Hepatocyte (in vitro differentiated cells): ENCODE measurements at regions not wholly inside any gene's neighbourhood (a gene's known extent, or its start where the extent isn't known, plus 50 kb on each side); places are given as distances from the start of the nearest gene placed in this dataset.

ENCODE experiments used
- DNase-seq: peaks from one replicate; pipeline ENCODE4 v3.0.0-alpha.2; 2016; ENCODE audit warnings: low spot score
- H2AFZ ChIP-seq: fragments of 200-600 bp; sonication (generic); 2 replicates; pipeline ENCODE4 v1.6.0; 2016; ENCODE audit warnings: antibody characterized with exemption, mild to moderate bottlenecking
- H3K27ac ChIP-seq: fragments of 200-600 bp; sonication (generic); 2 replicates; pipeline ENCODE4 v1.5.1; 2016; ENCODE audit warnings: mild to moderate bottlenecking
- H3K27me3 ChIP-seq: fragments of 200-600 bp; sonication (generic); 2 replicates; pipeline ENCODE4 v1.6.1; 2016
- H3K36me3 ChIP-seq: fragments of 200-600 bp; sonication (generic); replicated peaks from 2 replicates; pipeline ENCODE4 v1.5.1; 2016; ENCODE audit warnings: low read depth; ENCODE audit not compliant: insufficient read depth
- H3K4me1 ChIP-seq: fragments of 200-600 bp; sonication (generic); 2 replicates; pipeline ENCODE4 v1.5.1; 2016; ENCODE audit warnings: mild to moderate bottlenecking, moderate library complexity; ENCODE audit not compliant: insufficient read depth
- H3K4me2 ChIP-seq: fragments of 200-600 bp; sonication (generic); 2 replicates; pipeline ENCODE4 v1.6.0; 2016
- H3K4me3 ChIP-seq: fragments of 200-600 bp; sonication (generic); 2 replicates; pipeline ENCODE4 v1.5.1; 2016; ENCODE audit warnings: mild to moderate bottlenecking
- H3K79me2 ChIP-seq: fragments of 200-600 bp; sonication (generic); 2 replicates; pipeline ENCODE4 v1.6.0; 2017; ENCODE audit warnings: mild to moderate bottlenecking
- H3K9me2 ChIP-seq: fragments of 200-600 bp; sonication (generic); replicated peaks from 2 replicates; pipeline ENCODE4 v1.6.0; 2017; ENCODE audit warnings: mild to moderate bottlenecking; ENCODE audit not compliant: insufficient read depth
- H3K9me3 ChIP-seq: fragments of 200-600 bp; sonication (generic); 2 replicates; pipeline ENCODE4 v1.5.1; 2016; ENCODE audit warnings: low read depth, mild to moderate bottlenecking
- H4K20me1 ChIP-seq: fragments of 200-600 bp; sonication (generic); 2 replicates; pipeline ENCODE4 v1.6.0; 2016; ENCODE audit warnings: mild to moderate bottlenecking; ENCODE audit not compliant: insufficient read depth, poor library complexity, severe bottlenecking
- EZH2 ChIP-seq: fragments of 200-600 bp; sonication (generic); IDR thresholded peaks from 2 replicates; pipeline ENCODE4 v1.6.1; 2016; ENCODE audit warnings: antibody characterized with exemption, mild to moderate bottlenecking, borderline replicate concordance
- EZH2phosphoT487 ChIP-seq: fragments of 200-600 bp; sonication (generic); IDR thresholded peaks from one replicate; pipeline ENCODE4 v1.6.1; 2018; ENCODE audit warnings: antibody characterized with exemption, mild to moderate bottlenecking, low read depth, moderate library complexity; ENCODE audit not compliant: unreplicated experiment, severe bottlenecking
- WGBS: methylation state at CpG from one replicate; pipeline ENCODE4 v1.1.6; 2016; ENCODE audit warnings: low lambda C conversion rate; ENCODE audit errors: missing lambda C conversion rate; 5-methylcytosine and 5-hydroxymethylcytosine counted together
- TF ChIP-seq, protein P1 (sequence below): fragments of 200-600 bp; sonication (generic); IDR thresholded peaks from 2 replicates; pipeline ENCODE4 v1.5.1; 2016; ENCODE audit warnings: antibody characterized with exemption, mild to moderate bottlenecking; ENCODE audit not compliant: poor library complexity

DNA sequence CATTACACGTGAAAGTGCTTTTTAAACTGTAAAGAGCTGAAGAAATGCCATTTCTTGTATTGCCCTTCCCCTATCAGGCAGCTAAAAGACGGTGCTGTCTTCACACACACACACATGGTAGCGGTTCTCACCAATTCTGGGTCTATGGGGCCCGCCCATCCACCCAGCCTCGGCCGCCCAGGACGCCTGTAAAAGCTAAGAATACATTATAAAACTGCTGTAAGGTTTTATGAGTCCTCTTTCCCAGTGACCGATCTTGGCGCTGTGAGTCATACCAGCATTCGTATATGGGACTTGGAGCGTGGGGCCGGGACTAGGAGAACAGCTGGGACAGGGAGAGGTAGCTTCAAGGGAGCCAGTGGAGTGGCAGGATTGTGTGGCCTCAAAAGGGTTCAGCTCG, 149.7 kb upstream of the CADM1 start:
- Histone ChIP-seq H3K9me3 (no peaks in the 10 kb centered on the region), H2AFZ (no peak overlapping the region), H3K4me1 (peaks cover 8% of the 10 kb centered on the region), H3K36me3 (no peaks in the 10 kb centered on the region), H3K27me3 (peaks cover 23% of the 10 kb centered on the region), H3K4me3 (no peak overlapping the region), H4K20me1 (no peaks in the 10 kb centered on the region), H3K27ac (no peak overlapping the region), H3K4me2 (no peak overlapping the region), H3K9me2 (no peaks in the 10 kb centered on the region), H3K79me2 (no peaks in the 10 kb centered on the region)
- TF ChIP-seq, protein P1, sequence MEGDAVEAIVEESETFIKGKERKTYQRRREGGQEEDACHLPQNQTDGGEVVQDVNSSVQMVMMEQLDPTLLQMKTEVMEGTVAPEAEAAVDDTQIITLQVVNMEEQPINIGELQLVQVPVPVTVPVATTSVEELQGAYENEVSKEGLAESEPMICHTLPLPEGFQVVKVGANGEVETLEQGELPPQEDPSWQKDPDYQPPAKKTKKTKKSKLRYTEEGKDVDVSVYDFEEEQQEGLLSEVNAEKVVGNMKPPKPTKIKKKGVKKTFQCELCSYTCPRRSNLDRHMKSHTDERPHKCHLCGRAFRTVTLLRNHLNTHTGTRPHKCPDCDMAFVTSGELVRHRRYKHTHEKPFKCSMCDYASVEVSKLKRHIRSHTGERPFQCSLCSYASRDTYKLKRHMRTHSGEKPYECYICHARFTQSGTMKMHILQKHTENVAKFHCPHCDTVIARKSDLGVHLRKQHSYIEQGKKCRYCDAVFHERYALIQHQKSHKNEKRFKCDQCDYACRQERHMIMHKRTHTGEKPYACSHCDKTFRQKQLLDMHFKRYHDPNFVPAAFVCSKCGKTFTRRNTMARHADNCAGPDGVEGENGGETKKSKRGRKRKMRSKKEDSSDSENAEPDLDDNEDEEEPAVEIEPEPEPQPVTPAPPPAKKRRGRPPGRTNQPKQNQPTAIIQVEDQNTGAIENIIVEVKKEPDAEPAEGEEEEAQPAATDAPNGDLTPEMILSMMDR: no peak
- TF ChIP-seq EZH2phosphoT487 (no peak), EZH2 (no peak)
- DNase-seq: peak; percentile 61
- WGBS: 31% methylated on average over 13 of the region's 13 CpGs

DNA sequence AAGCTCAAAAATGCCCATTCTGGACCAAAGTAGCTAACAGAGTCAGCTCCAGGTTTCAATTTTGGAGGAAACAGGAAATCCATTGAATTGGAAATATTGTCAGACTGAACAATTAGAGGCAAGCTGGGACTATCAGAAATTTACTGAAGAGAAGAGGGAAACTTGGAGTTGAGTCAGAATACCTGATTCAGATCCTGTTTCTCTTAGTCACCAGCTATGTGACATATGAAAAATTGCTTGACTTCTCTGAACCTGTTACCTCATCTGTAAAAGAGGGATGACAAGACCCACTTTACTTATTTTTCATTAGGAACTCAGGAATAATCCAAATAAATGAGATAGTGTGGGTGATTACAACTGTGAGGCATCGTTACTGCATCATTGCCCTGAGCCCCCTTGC, 148.9 kb upstream of the CADM1 start:
- peaks cover 16% of the 10 kb centered on the region for H3K27me3 ChIP-seq
- no peak overlapping the region for H2AFZ ChIP-seq

DNA sequence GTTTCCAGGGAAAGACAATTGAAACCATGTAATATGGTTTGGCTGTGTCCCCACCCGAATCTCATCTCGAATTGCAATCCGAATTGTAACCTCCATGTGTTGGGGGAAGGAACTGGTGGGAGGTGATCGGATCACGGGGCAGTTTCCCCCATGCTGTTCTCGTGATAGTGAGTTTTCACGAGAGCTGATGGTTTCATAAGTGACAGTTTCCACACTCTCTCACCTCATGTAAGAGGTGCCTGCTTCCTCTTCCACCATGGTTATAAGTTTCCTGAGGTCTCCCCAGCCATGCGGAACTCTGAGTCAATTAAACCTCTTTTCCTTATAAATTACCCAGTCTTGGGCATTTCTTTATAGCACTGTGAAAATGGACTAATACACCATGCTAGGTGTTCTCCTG, 148.3 kb upstream of the CADM1 start:
- Histone ChIP-seq H3K4me2 (no peak overlapping the region), H3K4me1 (peaks cover 7% of the 10 kb centered on the region), H3K36me3 (no peaks in the 10 kb centered on the region), H2AFZ (no peak overlapping the region), H3K9me3 (no peaks in the 10 kb centered on the region), H3K27ac (no peak overlapping the region), H3K4me3 (no peak overlapping the region), H4K20me1 (no peaks in the 10 kb centered on the region), H3K79me2 (no peaks in the 10 kb centered on the region), H3K9me2 (no peaks in the 10 kb centered on the region), H3K27me3 (peaks cover 16% of the 10 kb centered on the region)
- TF ChIP-seq, protein P1: no peak
- no peak for TF ChIP-seq EZH2
- no peak for TF ChIP-seq EZH2phosphoT487
- 67% methylated on average over 8 of the region's 8 CpGs for WGBS
- no peak for DNase-seq

More for the DNA sequence above, 148.9 kb upstream of the CADM1 start:
- Histone ChIP-seq H3K4me3 (no peak overlapping the region), H3K4me1 (peaks cover 7% of the 10 kb centered on the region), H3K27ac (no peak overlapping the region), H4K20me1 (no peaks in the 10 kb centered on the region), H3K9me2 (no peaks in the 10 kb centered on the region), H3K9me3 (no peaks in the 10 kb centered on the region), H3K4me2 (no peak overlapping the region), H3K36me3 (no peaks in the 10 kb centered on the region), H3K79me2 (no peaks in the 10 kb centered on the region)
- TF ChIP-seq EZH2 (no peak), EZH2phosphoT487 (no peak)
- TF ChIP-seq, protein P1: no peak
- 100% methylated on average over 1 of the region's 1 CpG for whole genome bisulfite sequencing
- no peak for DNase-seq

DNA sequence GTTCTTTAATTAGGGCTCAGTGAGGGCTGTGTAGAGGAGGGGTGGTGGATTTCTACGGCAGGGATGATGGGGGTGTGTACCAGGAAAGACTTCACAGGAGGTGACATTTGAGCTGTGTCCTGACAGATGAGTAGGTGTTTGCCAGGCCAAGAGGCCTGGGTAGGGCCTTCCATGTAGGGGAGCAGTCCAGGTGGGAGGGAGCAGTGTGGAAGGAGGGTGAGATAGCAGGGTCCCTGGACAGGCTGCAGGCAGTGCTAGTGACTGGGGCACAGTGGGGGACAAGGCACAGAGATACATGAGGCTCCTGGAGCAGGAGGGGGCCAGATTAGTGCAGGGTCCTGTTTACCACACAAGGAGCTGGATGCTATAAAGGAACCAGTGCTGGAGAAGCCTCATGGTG, 147.9 kb upstream of the CADM1 start:
- no peak for DNase-seq
- 22% methylated on average over 1 of the region's 1 CpG for WGBS

More for the DNA sequence above, 147.9 kb upstream of the CADM1 start:
- Histone ChIP-seq H3K27me3 (peaks cover 16% of the 10 kb centered on the region), H3K9me3 (no peaks in the 10 kb centered on the region), H3K4me3 (no peak overlapping the region), H3K36me3 (no peaks in the 10 kb centered on the region), H3K27ac (no peak overlapping the region), H3K9me2 (no peaks in the 10 kb centered on the region), H2AFZ (no peak overlapping the region), H3K4me2 (no peak overlapping the region), H3K79me2 (no peaks in the 10 kb centered on the region), H4K20me1 (no peaks in the 10 kb centered on the region), H3K4me1 (peaks cover 7% of the 10 kb centered on the region)
- TF ChIP-seq EZH2phosphoT487 (no peak), EZH2 (no peak)
